Lower leg skin (tissue), 3 donors: ENCODE measurements at regions not wholly inside any gene's neighbourhood (a gene's known extent, or its start where the extent isn't known, plus 50 kb on each side); places are given as distances from the start of the nearest gene placed in this dataset.

Experiments
- CTCF ChIP-seq, 3 donors: fragments of 450-650 bp; IDR thresholded peaks; one replicate each; pipeline ENCODE4 v1.5.1; 2016; ENCODE audit warnings: antibody characterized with exemption in 3 of 3, mild to moderate bottlenecking in 3 of 3, moderate library complexity in 2 of 3
- POLR2A ChIP-seq, 2 donors: fragments of 450-650 bp; IDR thresholded peaks; one replicate each; pipeline ENCODE4 v1.6.1; 2016 to 2017; ENCODE audit warnings: antibody characterized with exemption in 2 of 2, mild to moderate bottlenecking in 1 of 2, moderate library complexity in 1 of 2

- TF ChIP-seq CTCF (IDR thresholded peaks at IDR 0.05) (no peak), POLR2A (IDR thresholded peaks at IDR 0.05) (no peak)
These were observed 93.4 kb upstream of the MLIP start for GRCh38 chr6:54017877-54018276.
